Ovary (tissue), 7 donors: ENCODE measurements at regions not wholly inside any gene's neighbourhood (a gene's known extent, or its start where the extent isn't known, plus 50 kb on each side); places are given as distances from the start of the nearest gene placed in this dataset.

Source experiments
- DNase-seq, 5 donors: peaks; one replicate each; pipeline ENCODE4 v3.0.0-alpha.2; 2019 to 2020
- H3K27ac ChIP-seq, 2 donors: fragments of 200-600 bp; one replicate each; pipeline versions ENCODE4 v1.5.1 to v1.8.0; 2019 to 2022
- H3K27me3 ChIP-seq: fragments of 200-600 bp; one replicate; pipeline ENCODE4 v1.8.0; 2022
- H3K36me3 ChIP-seq: fragments of 200-600 bp; sonication (generic); one replicate; pipeline ENCODE4 v1.5.1; 2019
- H3K4me1 ChIP-seq: one replicate; pipeline ENCODE4 v1.8.1; 2013; ENCODE audit warnings: mild to moderate bottlenecking, moderate library complexity; ENCODE audit not compliant: insufficient read depth
- H3K4me3 ChIP-seq: fragments of 200-600 bp; sonication (generic); one replicate; pipeline ENCODE4 v1.5.1; 2017
- H3K9me3 ChIP-seq, 2 donors: fragments of 200-600 bp in 1 of 2; sonication (generic) in 1 of 2; one replicate each; pipeline versions ENCODE4 v1.5.1 to v1.8.1; 2013 to 2019; ENCODE audit warnings: mild to moderate bottlenecking in 1 of 2, moderate library complexity in 1 of 2
- CTCF ChIP-seq, 3 donors: fragments of 450-650 bp in 2 of 3; fragments of 200-600 bp in 1 of 3; IDR thresholded peaks; one replicate each; pipeline versions ENCODE4 v1.5.1 to v1.8.0; 2016 to 2022; ENCODE audit warnings: antibody characterized with exemption in 3 of 3, mild to moderate bottlenecking in 1 of 3
- EP300 ChIP-seq: sonication (generic); formaldehyde crosslinking; IDR thresholded peaks from one replicate; pipeline ENCODE4 v1.6.1; 2017; ENCODE audit warnings: antibody characterized with exemption
- POLR2A ChIP-seq: fragments of 450-650 bp; IDR thresholded peaks from one replicate; pipeline ENCODE4 v1.6.1; 2017; ENCODE audit warnings: antibody characterized with exemption, mild to moderate bottlenecking, moderate library complexity
- WGBS, 3 donors: extraction: QIAGEN DNeasy Blood & Tissue Kit in 1 of 3; methylation state at CpG; one replicate each; pipeline versions ENCODE4 v1.1.5 to v1.1.7; 2013 to 2017; 5-methylcytosine and 5-hydroxymethylcytosine counted together
- intact Hi-C, 4 donors: fragments of 100-400 bp; cut with DNase I; formaldehyde crosslinking; loops; one replicate each; pipeline versions ENCODE4 v1.11.0 to v1.15.1; 2022 to 2023
- donor health status: DM: no; HTN: no; CAD: no; lungs with moderate emphysema.
- donor health status: DM: no; HTN: no; CAD: no.
- donor health status: Bipolar disorder and iron deficiency.
- donor health status: DM: no; HTN: no; CAD: no.
- donor health status: DM: yes; HTN: yes; CAD: no.

- no peak for TF ChIP-seq CTCF (IDR thresholded peaks at IDR 0.05)
- TF ChIP-seq POLR2A = no peak
- TF ChIP-seq EP300 = no peak
- intact Hi-C loops = no loop called here
- no peaks in the 10 kb centered on the region for H3K36me3 ChIP-seq
- H3K4me1 ChIP-seq = no peaks in the 10 kb centered on the region
- H3K27ac ChIP-seq = no peak overlapping the region
- 62 to 73% (median 66%) methylated on average over 3 of the region's 3 CpGs for WGBS, 3 donors
- no peaks in the 10 kb centered on the region for H3K27me3 ChIP-seq
- H3K4me3 ChIP-seq = no peak overlapping the region
- no peaks in the 10 kb centered on the region for H3K9me3 ChIP-seq
- DNase-seq = no peak
These were observed 84.2 kb upstream of the PCSK2 start for GRCh38 chr20:17142666-17143065.

GRCh38 chr20:17150858-17151257, 76.0 kb upstream of the PCSK2 start:
- Histone ChIP-seq H3K4me1 (peaks cover 2% of the 10 kb centered on the region), H3K27me3 (no peaks in the 10 kb centered on the region), H3K9me3 (no peaks in the 10 kb centered on the region), H3K36me3 (no peaks in the 10 kb centered on the region), H3K27ac (no peak overlapping the region), H3K4me3 (no peak overlapping the region)
- intact Hi-C loops = no loop called here
- 80 to 92% (median 91%) methylated on average over 1 of the region's 1 CpG for WGBS, 3 donors
- TF ChIP-seq CTCF (IDR thresholded peaks at IDR 0.05) (no peak), EP300 (no peak), POLR2A (no peak)
- no peak for DNase-seq

GRCh38 chr20:17155401-17155800, 71.4 kb upstream of the PCSK2 start:
- intact Hi-C loops = no loop called here
- Histone ChIP-seq H3K27ac (no peak overlapping the region), H3K4me1 (peaks cover 2% of the 10 kb centered on the region), H3K36me3 (no peaks in the 10 kb centered on the region), H3K27me3 (no peaks in the 10 kb centered on the region), H3K4me3 (no peak overlapping the region), H3K9me3 (no peaks in the 10 kb centered on the region)
- 65 to 72% (median 68%) methylated on average over 6 of the region's 6 CpGs for WGBS, 3 donors
- DNase-seq = no peak
- TF ChIP-seq POLR2A (no peak), EP300 (no peak), CTCF (IDR thresholded peaks at IDR 0.05) (no peak)

- no peaks in the 10 kb centered on the region for H3K4me1 ChIP-seq
- TF ChIP-seq EP300 = no peak
- TF ChIP-seq POLR2A = no peak
- TF ChIP-seq CTCF (IDR thresholded peaks at IDR 0.05) = no peak
- intact Hi-C loops = no loop called here
- no peak for DNase-seq
- no peaks in the 10 kb centered on the region for H3K36me3 ChIP-seq
- H3K27me3 ChIP-seq = no peaks in the 10 kb centered on the region
- H3K4me3 ChIP-seq = no peak overlapping the region
- WGBS, 3 donors = 41 to 53% (median 52%) methylated on average over 2 of the region's 2 CpGs
- H3K27ac ChIP-seq = no peak overlapping the region
- no peaks in the 10 kb centered on the region for H3K9me3 ChIP-seq
These were observed 68.1 kb upstream of the PCSK2 start for GRCh38 chr20:17158701-17159100.
